ENCODE measurements at regions not wholly inside any gene's neighbourhood (a gene's known extent, or its start where the extent isn't known, plus 50 kb on each side); places are given as distances from the start of the nearest gene placed in this dataset.

DNA sequence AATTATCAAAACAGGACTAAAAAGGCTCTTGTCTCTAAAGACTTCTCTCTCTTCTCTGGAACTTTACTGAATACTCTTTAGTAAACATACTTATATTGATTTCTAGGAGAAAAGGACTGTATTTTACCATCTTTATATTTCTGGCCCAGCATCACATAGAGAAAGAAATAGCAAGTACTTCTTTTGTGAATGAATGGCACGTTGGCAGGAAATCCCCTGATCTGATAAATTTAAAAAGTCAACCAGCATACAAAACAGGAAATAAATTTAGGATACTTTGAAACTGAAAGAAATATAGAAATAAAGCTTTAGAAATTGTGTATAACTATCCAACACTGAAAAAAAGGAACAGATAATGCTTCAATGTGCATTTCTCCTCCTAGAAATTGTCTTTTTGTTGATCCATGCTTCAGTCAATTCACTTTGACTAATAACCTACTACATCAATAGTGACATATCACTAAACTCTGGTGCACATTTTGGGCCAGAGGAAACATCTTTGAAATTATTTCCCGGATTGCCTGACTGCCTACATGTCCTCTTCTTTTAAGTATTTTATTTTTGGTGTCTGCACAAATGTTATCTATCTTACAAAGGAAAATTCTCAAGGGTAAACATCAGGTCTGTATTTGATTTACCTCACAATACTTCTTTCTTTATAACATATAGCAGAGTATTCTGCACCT is 183.5 kb upstream of the FSTL5 start:
- intact Hi-C loops (cut with micrococcal nuclease): loop anchor here (10.0 kb wide), 1 partner anchor 118 kb away; no protein-coding TSS in a partner anchor
- ATAC-seq (no peak), DNase-seq (no peak)
- no peaks in the 10 kb centered on the region for H3K79me2 ChIP-seq (ENCODE audit: low read length)
- no peak overlapping the region for H3K27ac ChIP-seq (ENCODE audit: low read length)
- no peak overlapping the region for H3K4me2 ChIP-seq (ENCODE audit: low read length)
- CTCF ChIA-PET: no interaction called here
- no peaks in the 10 kb centered on the region for H3K9me3 ChIP-seq (ENCODE audit: low read length)
- H3K9ac ChIP-seq (ENCODE audit: low read length): no peak overlapping the region
- H3K9me2 ChIP-seq (replicated peaks; ENCODE audit: low read length): no peaks in the 10 kb centered on the region
- TF ChIP-seq, protein P1, sequence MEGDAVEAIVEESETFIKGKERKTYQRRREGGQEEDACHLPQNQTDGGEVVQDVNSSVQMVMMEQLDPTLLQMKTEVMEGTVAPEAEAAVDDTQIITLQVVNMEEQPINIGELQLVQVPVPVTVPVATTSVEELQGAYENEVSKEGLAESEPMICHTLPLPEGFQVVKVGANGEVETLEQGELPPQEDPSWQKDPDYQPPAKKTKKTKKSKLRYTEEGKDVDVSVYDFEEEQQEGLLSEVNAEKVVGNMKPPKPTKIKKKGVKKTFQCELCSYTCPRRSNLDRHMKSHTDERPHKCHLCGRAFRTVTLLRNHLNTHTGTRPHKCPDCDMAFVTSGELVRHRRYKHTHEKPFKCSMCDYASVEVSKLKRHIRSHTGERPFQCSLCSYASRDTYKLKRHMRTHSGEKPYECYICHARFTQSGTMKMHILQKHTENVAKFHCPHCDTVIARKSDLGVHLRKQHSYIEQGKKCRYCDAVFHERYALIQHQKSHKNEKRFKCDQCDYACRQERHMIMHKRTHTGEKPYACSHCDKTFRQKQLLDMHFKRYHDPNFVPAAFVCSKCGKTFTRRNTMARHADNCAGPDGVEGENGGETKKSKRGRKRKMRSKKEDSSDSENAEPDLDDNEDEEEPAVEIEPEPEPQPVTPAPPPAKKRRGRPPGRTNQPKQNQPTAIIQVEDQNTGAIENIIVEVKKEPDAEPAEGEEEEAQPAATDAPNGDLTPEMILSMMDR (conservative IDR thresholded peaks at IDR 0.05; ENCODE audit: low read depth, low read length): no peak
- TF ChIP-seq EZH2phosphoT487 (IDR thresholded peaks at IDR 0.05; ENCODE audit: borderline replicate concordance, low read length) (no peak), EZH2 (IDR thresholded peaks at IDR 0.05; ENCODE audit: low read length, unreplicated experiment) (no peak)
- no peaks in the 10 kb centered on the region for H3F3A ChIP-seq (ENCODE audit: low read length, unreplicated experiment)
- no peaks in the 10 kb centered on the region for H3K36me3 ChIP-seq (ENCODE audit: low read depth, low read length)
- no peak overlapping the region for H2AFZ ChIP-seq (ENCODE audit: low read length)
- H4K20me1 ChIP-seq (ENCODE audit: low read length): no peaks in the 10 kb centered on the region
- no peak overlapping the region for H3K4me3 ChIP-seq (ENCODE audit: low read length)
- no TSS peak for BruUV-seq (replicated peaks)
- POLR2A ChIA-PET (ENCODE audit: unreplicated experiment): no interaction called here
- no peaks in the 10 kb centered on the region for H3K27me3 ChIP-seq (ENCODE audit: low read length)
- peaks cover 4% of the 10 kb centered on the region; the same call in 1 of the 2 replicates for H3K4me1 ChIP-seq (ENCODE audit: insufficient read depth, low read length)

DNA sequence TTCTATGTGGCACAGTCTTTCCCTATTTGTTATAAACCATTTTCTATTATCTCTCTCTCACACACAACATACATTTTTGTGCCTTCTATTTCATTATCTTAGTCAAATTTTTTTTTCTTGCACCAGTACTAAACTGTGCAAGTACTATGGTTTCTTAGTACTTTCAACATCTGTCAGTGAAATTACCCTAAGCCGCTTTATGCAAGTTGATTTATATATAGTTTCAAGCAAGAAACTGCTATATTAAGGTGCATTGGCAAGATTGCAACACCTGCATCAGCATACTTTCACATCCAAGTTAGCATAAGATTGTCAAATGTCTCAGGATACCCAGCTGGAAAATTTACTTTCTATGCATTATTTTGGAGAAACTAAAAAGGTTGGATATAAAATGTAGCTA is 180.2 kb upstream of the FSTL5 start:
- POLR2A ChIA-PET (ENCODE audit: unreplicated experiment): no interaction called here

DNA sequence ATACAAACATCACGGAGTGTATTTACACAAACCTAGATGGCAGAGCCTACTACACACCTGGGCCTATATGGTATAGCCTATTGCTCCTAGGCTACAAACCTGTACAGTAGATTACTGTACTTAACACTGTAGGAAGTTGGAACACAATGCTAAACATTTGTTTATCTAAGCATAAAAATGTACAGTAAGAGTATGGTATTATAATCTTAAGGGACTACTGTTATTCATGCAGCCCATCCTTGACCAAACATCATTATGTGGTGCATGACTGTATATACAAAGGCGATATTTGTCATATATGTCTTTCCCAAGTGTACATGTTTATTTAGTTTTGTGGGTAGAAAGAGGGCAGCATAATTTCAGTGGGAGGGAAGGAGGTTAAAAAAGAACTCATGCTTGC is 177.7 kb upstream of the FSTL5 start:
- no peaks in the 10 kb centered on the region for H3K4me1 ChIP-seq (ENCODE audit: insufficient read depth, low read length)
- H3F3A ChIP-seq (ENCODE audit: low read length, unreplicated experiment): no peaks in the 10 kb centered on the region
- DNase-seq (peak; percentile 4), ATAC-seq (peak; percentile 56)
- H3K9ac ChIP-seq (ENCODE audit: low read length): no peak overlapping the region
- no peaks in the 10 kb centered on the region for H3K9me3 ChIP-seq (ENCODE audit: low read length)
- H3K79me2 ChIP-seq (ENCODE audit: low read length): no peaks in the 10 kb centered on the region
- H3K27me3 ChIP-seq (ENCODE audit: low read length): no peaks in the 10 kb centered on the region
- H3K36me3 ChIP-seq (ENCODE audit: low read depth, low read length): no peaks in the 10 kb centered on the region
- no peak overlapping the region for H3K4me3 ChIP-seq (ENCODE audit: low read length)
- intact Hi-C loops (cut with micrococcal nuclease): loop anchor here (10.0 kb wide), 1 partner anchor 123 kb away; no protein-coding TSS in a partner anchor
- no peak overlapping the region for H2AFZ ChIP-seq (ENCODE audit: low read length)
- CTCF ChIA-PET: no interaction called here
- POLR2A ChIA-PET (ENCODE audit: unreplicated experiment): no interaction called here
- no peak overlapping the region for H3K4me2 ChIP-seq (ENCODE audit: low read length)
- H3K9me2 ChIP-seq (replicated peaks; ENCODE audit: low read length): no peaks in the 10 kb centered on the region
- no peak for TF ChIP-seq EZH2phosphoT487 (IDR thresholded peaks at IDR 0.05; ENCODE audit: borderline replicate concordance, low read length)
- H4K20me1 ChIP-seq (ENCODE audit: low read length): no peaks in the 10 kb centered on the region
- no peak overlapping the region for H3K27ac ChIP-seq (ENCODE audit: low read length)
- no TSS peak for BruUV-seq (replicated peaks)

More for the DNA sequence above, 180.2 kb upstream of the FSTL5 start:
- ATAC-seq (no peak), DNase-seq (no peak)
- Histone ChIP-seq H2AFZ (ENCODE audit: low read length) (no peak overlapping the region), H3K36me3 (ENCODE audit: low read depth, low read length) (no peaks in the 10 kb centered on the region), H3K4me2 (ENCODE audit: low read length) (no peak overlapping the region), H3K9me2 (replicated peaks; ENCODE audit: low read length) (no peaks in the 10 kb centered on the region), H4K20me1 (ENCODE audit: low read length) (no peaks in the 10 kb centered on the region), H3K9ac (ENCODE audit: low read length) (no peak overlapping the region), H3K4me1 (ENCODE audit: insufficient read depth, low read length) (no peaks in the 10 kb centered on the region), H3K9me3 (ENCODE audit: low read length) (no peaks in the 10 kb centered on the region), H3K27ac (ENCODE audit: low read length) (no peak overlapping the region), H3F3A (ENCODE audit: low read length, unreplicated experiment) (no peaks in the 10 kb centered on the region), H3K4me3 (ENCODE audit: low read length) (no peak overlapping the region), H3K79me2 (ENCODE audit: low read length) (no peaks in the 10 kb centered on the region), H3K27me3 (ENCODE audit: low read length) (no peaks in the 10 kb centered on the region)
- intact Hi-C loops (cut with micrococcal nuclease): loop anchor here (10.0 kb wide), 1 partner anchor 121 kb away; no protein-coding TSS in a partner anchor
- no peak for TF ChIP-seq EZH2phosphoT487 (IDR thresholded peaks at IDR 0.05; ENCODE audit: borderline replicate concordance, low read length)
- TF ChIP-seq EZH2 (IDR thresholded peaks at IDR 0.05; ENCODE audit: low read length, unreplicated experiment): no peak
- TF ChIP-seq, protein P1 (conservative IDR thresholded peaks at IDR 0.05; ENCODE audit: low read depth, low read length): no peak
- CTCF ChIA-PET: no interaction called here
- no TSS peak for BruUV-seq (replicated peaks)

All from PC-3 (cell line).